ENCODE measurements at regions not wholly inside any gene's neighbourhood (a gene's known extent, or its start where the extent isn't known, plus 50 kb on each side); places are given as distances from the start of the nearest gene placed in this dataset.

GRCh38 chr13:61918841-61919240 is 503.2 kb upstream of the PCDH20 start:
- Histone ChIP-seq H3K18ac (ENCODE audit: low read length) (no peak overlapping the region), H3K14ac (ENCODE audit: low read length) (no peak overlapping the region), H3K4me3 (ENCODE audit: low read depth, low read length) (no peak overlapping the region), H3K9me3 (ENCODE audit: insufficient read depth, low read depth, low read length) (no peaks in the 10 kb centered on the region), H3K79me2 (ENCODE audit: control insufficient read depth, insufficient read depth, low read length, poor library complexity) (no peaks in the 10 kb centered on the region), H2AFZ (ENCODE audit: insufficient read depth, low read length, poor library complexity) (no peak overlapping the region), H4K91ac (ENCODE audit: low read depth, low read length) (no peak overlapping the region), H3K4me2 (ENCODE audit: low read length) (no peak overlapping the region), H2BK120ac (ENCODE audit: insufficient read depth, low read length, poor library complexity) (no peak overlapping the region), H2BK5ac (ENCODE audit: low read depth, low read length, poor library complexity) (no peak overlapping the region), H3K27me3 (ENCODE audit: insufficient read depth, low read length) (no peaks in the 10 kb centered on the region), H2AK5ac (ENCODE audit: low read length) (no peak overlapping the region), H3K27ac (ENCODE audit: low read depth, low read length) (no peak overlapping the region), H4K12ac (ENCODE audit: low read depth, low read length) (no peak overlapping the region), H2BK12ac (ENCODE audit: low read length) (no peak overlapping the region), H4K8ac (ENCODE audit: low read depth, low read length) (no peak overlapping the region), H3K4ac (ENCODE audit: low read depth, low read length) (no peak overlapping the region), H3K79me1 (ENCODE audit: low read length) (no peaks in the 10 kb centered on the region), H3K36me3 (ENCODE audit: control insufficient read depth in 1 of 2, insufficient read depth in 2 of 2, low read length in 2 of 2) (no peaks in the 10 kb centered on the region), H3K9ac (ENCODE audit: low read length) (no peak overlapping the region), H3K23ac (ENCODE audit: low read length) (no peak overlapping the region), H3K4me1 (ENCODE audit: control insufficient read depth in 1 of 2, insufficient read depth in 2 of 2, low read length in 2 of 2) (no peaks in the 10 kb centered on the region)
- DNase-seq, result no peak
- no CpG with 5 or more reads among the region's 2 CpGs for WGBS (ENCODE audit: extremely low coverage, insufficient coverage, insufficient read length)

- Histone ChIP-seq H3K27ac (ENCODE audit: low read depth, low read length) (no peak overlapping the region), H3K79me2 (ENCODE audit: control insufficient read depth, insufficient read depth, low read length, poor library complexity) (no peaks in the 10 kb centered on the region), H2BK5ac (ENCODE audit: low read depth, low read length, poor library complexity) (no peak overlapping the region), H3K9ac (ENCODE audit: low read length) (no peak overlapping the region), H4K8ac (ENCODE audit: low read depth, low read length) (no peak overlapping the region), H3K18ac (ENCODE audit: low read length) (no peak overlapping the region), H3K14ac (ENCODE audit: low read length) (no peak overlapping the region), H4K12ac (ENCODE audit: low read depth, low read length) (no peak overlapping the region), H2AFZ (ENCODE audit: insufficient read depth, low read length, poor library complexity) (no peak overlapping the region), H3K23ac (ENCODE audit: low read length) (no peak overlapping the region), H4K91ac (ENCODE audit: low read depth, low read length) (no peak overlapping the region), H3K27me3 (ENCODE audit: insufficient read depth, low read length) (no peaks in the 10 kb centered on the region), H3K9me3 (ENCODE audit: insufficient read depth, low read depth, low read length) (no peaks in the 10 kb centered on the region), H3K36me3 (ENCODE audit: control insufficient read depth in 1 of 2, insufficient read depth in 2 of 2, low read length in 2 of 2) (no peaks in the 10 kb centered on the region), H3K4ac (ENCODE audit: low read depth, low read length) (no peak overlapping the region), H3K4me1 (ENCODE audit: control insufficient read depth in 1 of 2, insufficient read depth in 2 of 2, low read length in 2 of 2) (no peaks in the 10 kb centered on the region), H3K79me1 (ENCODE audit: low read length) (no peaks in the 10 kb centered on the region), H3K4me2 (ENCODE audit: low read length) (no peak overlapping the region), H2BK120ac (ENCODE audit: insufficient read depth, low read length, poor library complexity) (no peak overlapping the region), H2AK5ac (ENCODE audit: low read length) (no peak overlapping the region), H3K4me3 (ENCODE audit: low read depth, low read length) (no peak overlapping the region), H2BK12ac (ENCODE audit: low read length) (no peak overlapping the region)
- no CpG with 5 or more reads among the region's 1 CpG for WGBS (ENCODE audit: extremely low coverage, insufficient coverage, insufficient read length)
- DNase-seq, result no peak
Measured at GRCh38 chr13:61916483-61916882, 500.8 kb upstream of the PCDH20 start.

GRCh38 chr13:61913183-61913582 is 497.5 kb upstream of the PCDH20 start:
- H3K14ac ChIP-seq (ENCODE audit: low read length), result no peak overlapping the region
- no peaks in the 10 kb centered on the region for H3K27me3 ChIP-seq (ENCODE audit: insufficient read depth, low read length)
- H3K9me3 ChIP-seq (ENCODE audit: insufficient read depth, low read depth, low read length), result no peaks in the 10 kb centered on the region
- H3K79me1 ChIP-seq (ENCODE audit: low read length), result no peaks in the 10 kb centered on the region
- no peak overlapping the region for H3K27ac ChIP-seq (ENCODE audit: low read depth, low read length)
- no peak overlapping the region for H4K8ac ChIP-seq (ENCODE audit: low read depth, low read length)
- H2BK120ac ChIP-seq (ENCODE audit: insufficient read depth, low read length, poor library complexity), result no peak overlapping the region
- no peak overlapping the region for H4K12ac ChIP-seq (ENCODE audit: low read depth, low read length)
- H2BK5ac ChIP-seq (ENCODE audit: low read depth, low read length, poor library complexity), result no peak overlapping the region
- no peak for DNase-seq
- H4K91ac ChIP-seq (ENCODE audit: low read depth, low read length), result no peak overlapping the region
- H3K36me3 ChIP-seq (ENCODE audit: control insufficient read depth in 1 of 2, insufficient read depth in 2 of 2, low read length in 2 of 2), result no peaks in the 10 kb centered on the region
- H3K4ac ChIP-seq (ENCODE audit: low read depth, low read length), result no peak overlapping the region
- no peak overlapping the region for H3K18ac ChIP-seq (ENCODE audit: low read length)
- no peak overlapping the region for H2AK5ac ChIP-seq (ENCODE audit: low read length)
- H3K4me3 ChIP-seq (ENCODE audit: low read depth, low read length), result no peak overlapping the region
- H3K9ac ChIP-seq (ENCODE audit: low read length), result no peak overlapping the region
- WGBS (ENCODE audit: extremely low coverage, insufficient coverage, insufficient read length), result no CpG with 5 or more reads among the region's 1 CpG
- H3K79me2 ChIP-seq (ENCODE audit: control insufficient read depth, insufficient read depth, low read length, poor library complexity), result no peaks in the 10 kb centered on the region
- no peak overlapping the region for H2BK12ac ChIP-seq (ENCODE audit: low read length)
- H2AFZ ChIP-seq (ENCODE audit: insufficient read depth, low read length, poor library complexity), result no peak overlapping the region
- H3K4me2 ChIP-seq (ENCODE audit: low read length), result no peak overlapping the region
- no peak overlapping the region for H3K23ac ChIP-seq (ENCODE audit: low read length)
- no peaks in the 10 kb centered on the region for H3K4me1 ChIP-seq (ENCODE audit: control insufficient read depth in 1 of 2, insufficient read depth in 2 of 2, low read length in 2 of 2)

GRCh38 chr13:61908906-61909615 is 493.4 kb upstream of the PCDH20 start:
- DNase-seq, result no peak
- Histone ChIP-seq H3K4me2 (ENCODE audit: low read length) (no peak overlapping the region), H3K36me3 (ENCODE audit: control insufficient read depth in 1 of 2, insufficient read depth in 2 of 2, low read length in 2 of 2) (no peaks in the 10 kb centered on the region), H3K9me3 (ENCODE audit: insufficient read depth, low read depth, low read length) (no peaks in the 10 kb centered on the region), H3K27ac (ENCODE audit: low read depth, low read length) (no peak overlapping the region), H3K79me1 (ENCODE audit: low read length) (no peaks in the 10 kb centered on the region), H3K4me3 (ENCODE audit: low read depth, low read length) (no peak overlapping the region), H3K14ac (ENCODE audit: low read length) (no peak overlapping the region), H3K79me2 (ENCODE audit: control insufficient read depth, insufficient read depth, low read length, poor library complexity) (no peaks in the 10 kb centered on the region), H3K9ac (ENCODE audit: low read length) (no peak overlapping the region), H2BK5ac (ENCODE audit: low read depth, low read length, poor library complexity) (no peak overlapping the region), H2BK120ac (ENCODE audit: insufficient read depth, low read length, poor library complexity) (no peak overlapping the region), H4K91ac (ENCODE audit: low read depth, low read length) (no peak overlapping the region), H3K4me1 (ENCODE audit: control insufficient read depth in 1 of 2, insufficient read depth in 2 of 2, low read length in 2 of 2) (no peaks in the 10 kb centered on the region), H3K4ac (ENCODE audit: low read depth, low read length) (no peak overlapping the region), H3K18ac (ENCODE audit: low read length) (no peak overlapping the region), H2AK5ac (ENCODE audit: low read length) (no peak overlapping the region), H2AFZ (ENCODE audit: insufficient read depth, low read length, poor library complexity) (no peak overlapping the region), H3K27me3 (ENCODE audit: insufficient read depth, low read length) (no peaks in the 10 kb centered on the region), H4K12ac (ENCODE audit: low read depth, low read length) (no peak overlapping the region), H2BK12ac (ENCODE audit: low read length) (no peak overlapping the region), H3K23ac (ENCODE audit: low read length) (no peak overlapping the region), H4K8ac (ENCODE audit: low read depth, low read length) (no peak overlapping the region)
- WGBS (ENCODE audit: extremely low coverage, insufficient coverage, insufficient read length), result no CpG with 5 or more reads among the region's 3 CpGs
